ENCODE measurements at regions not wholly inside any gene's neighbourhood (a gene's known extent, or its start where the extent isn't known, plus 50 kb on each side); places are given as distances from the start of the nearest gene placed in this dataset.

DNA sequence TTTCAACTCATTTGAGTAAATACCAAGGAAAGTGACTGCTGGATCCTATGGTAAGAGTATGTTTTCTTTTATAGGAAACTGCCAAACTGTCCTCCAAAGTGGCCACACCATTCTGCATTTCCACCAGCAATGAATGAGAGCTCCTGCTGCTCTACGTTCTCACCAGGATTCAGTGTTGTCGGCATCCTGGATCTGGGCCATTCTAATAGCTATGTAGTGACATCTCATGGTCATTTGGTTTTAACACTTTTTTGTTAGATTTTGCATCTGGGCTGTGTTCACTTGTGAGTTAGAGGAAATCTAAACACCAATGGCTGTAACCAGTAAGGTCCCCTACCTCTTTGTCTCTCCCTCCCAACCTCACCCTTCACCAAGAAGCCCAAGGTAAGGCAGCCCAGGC lies 115.9 kb downstream of the ATPSCKMT start:
- Histone ChIP-seq H4K91ac (ENCODE audit: insufficient read depth, low read depth, low read length) (no peak overlapping the region), H2AK5ac (ENCODE audit: low read depth, low read length) (no peak overlapping the region), H3K36me3 (ENCODE audit: control insufficient read depth, insufficient read depth, low read length) (no peaks in the 10 kb centered on the region), H3K56ac (ENCODE audit: extremely low read depth, insufficient read depth, low read length) (no peak overlapping the region), H3K9me1 (ENCODE audit: insufficient read depth, low read length) (no peaks in the 10 kb centered on the region), H2BK20ac (ENCODE audit: low read depth, low read length) (no peak overlapping the region), H3K9ac (ENCODE audit: low read depth, low read length) (no peak overlapping the region), H3K27ac (ENCODE audit: insufficient read depth, low read length) (no peak overlapping the region), H3K4me1 (ENCODE audit: control insufficient read depth, insufficient read depth, low read length) (no peaks in the 10 kb centered on the region), H2AK9ac (replicated peaks; ENCODE audit: low read depth, low read length, poor library complexity) (no peak overlapping the region), H4K20me1 (ENCODE audit: insufficient read depth, low read length) (no peaks in the 10 kb centered on the region), H3K4me3 (ENCODE audit: insufficient read depth, low read depth, low read length) (no peak overlapping the region), H3K18ac (ENCODE audit: low read depth, low read length) (no peak overlapping the region), H3K79me1 (ENCODE audit: low read depth in 1 of 2, low read length in 2 of 2) (no peaks in the 10 kb centered on the region), H4K5ac (ENCODE audit: low read depth, low read length) (no peak overlapping the region), H4K8ac (ENCODE audit: low read depth in 2 of 2, low read length in 2 of 2) (no peak overlapping the region), H3K9me3 (ENCODE audit: control insufficient read depth, insufficient read depth, low read length) (no peaks in the 10 kb centered on the region), H3K4me2 (ENCODE audit: low read depth, low read length) (no peak overlapping the region), H3K23ac (ENCODE audit: low read depth, low read length) (no peak overlapping the region), H2BK120ac (ENCODE audit: low read depth, low read length) (no peak overlapping the region), H2BK5ac (ENCODE audit: low read depth, low read length, poor library complexity, severe bottlenecking) (no peak overlapping the region), H3K4ac (ENCODE audit: low read depth, low read length) (no peak overlapping the region), H2AFZ (replicated peaks; ENCODE audit: low read length, poor library complexity) (no peak overlapping the region), H2BK15ac (ENCODE audit: low read depth, low read length) (no peak overlapping the region), H3K27me3 (ENCODE audit: control insufficient read depth, insufficient read depth, low read length) (no peaks in the 10 kb centered on the region), H3K14ac (replicated peaks; ENCODE audit: low read depth, low read length) (no peak overlapping the region)
- CTCF ChIA-PET = interaction anchor here (0.7 kb wide), 1 partner anchor 10 kb away, joined by 3 read pairs; no protein-coding TSS in a partner anchor
- dilution Hi-C loops (cut with HindIII; ENCODE audit: low sequenced_read_pairs, unreplicated experiment) (no loop called here), in situ Hi-C loops (cut with MboI; ENCODE audit: low sequenced_read_pairs) (no loop called here), intact Hi-C loops (cut with micrococcal nuclease) (no loop called here)
- TF ChIP-seq POLR2A (IDR thresholded peaks at IDR 0.05; ENCODE audit: low read depth, low read length) = no peak
- TF ChIP-seq, protein P1, sequence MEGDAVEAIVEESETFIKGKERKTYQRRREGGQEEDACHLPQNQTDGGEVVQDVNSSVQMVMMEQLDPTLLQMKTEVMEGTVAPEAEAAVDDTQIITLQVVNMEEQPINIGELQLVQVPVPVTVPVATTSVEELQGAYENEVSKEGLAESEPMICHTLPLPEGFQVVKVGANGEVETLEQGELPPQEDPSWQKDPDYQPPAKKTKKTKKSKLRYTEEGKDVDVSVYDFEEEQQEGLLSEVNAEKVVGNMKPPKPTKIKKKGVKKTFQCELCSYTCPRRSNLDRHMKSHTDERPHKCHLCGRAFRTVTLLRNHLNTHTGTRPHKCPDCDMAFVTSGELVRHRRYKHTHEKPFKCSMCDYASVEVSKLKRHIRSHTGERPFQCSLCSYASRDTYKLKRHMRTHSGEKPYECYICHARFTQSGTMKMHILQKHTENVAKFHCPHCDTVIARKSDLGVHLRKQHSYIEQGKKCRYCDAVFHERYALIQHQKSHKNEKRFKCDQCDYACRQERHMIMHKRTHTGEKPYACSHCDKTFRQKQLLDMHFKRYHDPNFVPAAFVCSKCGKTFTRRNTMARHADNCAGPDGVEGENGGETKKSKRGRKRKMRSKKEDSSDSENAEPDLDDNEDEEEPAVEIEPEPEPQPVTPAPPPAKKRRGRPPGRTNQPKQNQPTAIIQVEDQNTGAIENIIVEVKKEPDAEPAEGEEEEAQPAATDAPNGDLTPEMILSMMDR (conservative IDR thresholded peaks at IDR 0.05; ENCODE audit: low read depth, low read length) = 0 out of 2 replicates have a peak, but pooled peaks have one; percentile 15
- TF ChIP-seq, protein P2, sequence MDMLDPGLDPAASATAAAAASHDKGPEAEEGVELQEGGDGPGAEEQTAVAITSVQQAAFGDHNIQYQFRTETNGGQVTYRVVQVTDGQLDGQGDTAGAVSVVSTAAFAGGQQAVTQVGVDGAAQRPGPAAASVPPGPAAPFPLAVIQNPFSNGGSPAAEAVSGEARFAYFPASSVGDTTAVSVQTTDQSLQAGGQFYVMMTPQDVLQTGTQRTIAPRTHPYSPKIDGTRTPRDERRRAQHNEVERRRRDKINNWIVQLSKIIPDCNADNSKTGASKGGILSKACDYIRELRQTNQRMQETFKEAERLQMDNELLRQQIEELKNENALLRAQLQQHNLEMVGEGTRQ (IDR thresholded peaks at IDR 0.05; ENCODE audit: low read depth, low read length) = no peak
- WGBS, 2 experiments (ENCODE audit: extremely low coverage in 2 of 2, insufficient read length in 1 of 2) = no CpG with 5 or more reads among the region's 2 CpGs
- ATAC-seq (ENCODE audit: low read depth) (peak; percentile 37; the same call in 1 of the 2 replicates), DNase-seq (peak; percentile 16)
- POLR2A ChIA-PET (ENCODE audit: unreplicated experiment) = interaction anchor here (0.6 kb wide), 1 partner anchor 869 kb away, joined by 4 read pairs; no protein-coding TSS in a partner anchor
- BruUV-seq (replicated peaks) = no TSS peak

Measured in IMR-90 (cell line).